NCI-H1436 treated with DMSO at 0.1 percent for 48 hours (cell line): ENCODE measurements at regions not wholly inside any gene's neighbourhood (a gene's known extent, or its start where the extent isn't known, plus 50 kb on each side); places are given as distances from the start of the nearest gene placed in this dataset.
"Not testable (repeated sequence)": the region's sequence is repeated elsewhere in the genome, so short reads cannot be mapped to it uniquely, and the experiment has no call there.

ENCODE experiments used
- DNase-seq: peaks from one replicate; lab custom pipeline; 2025; lab: John Stamatoyannopoulos, UW

- DNase-seq: no peak
These were observed 233.6 kb upstream of the SEMA3E start for GRCh38 chr7:83882551-83882950.

DNA sequence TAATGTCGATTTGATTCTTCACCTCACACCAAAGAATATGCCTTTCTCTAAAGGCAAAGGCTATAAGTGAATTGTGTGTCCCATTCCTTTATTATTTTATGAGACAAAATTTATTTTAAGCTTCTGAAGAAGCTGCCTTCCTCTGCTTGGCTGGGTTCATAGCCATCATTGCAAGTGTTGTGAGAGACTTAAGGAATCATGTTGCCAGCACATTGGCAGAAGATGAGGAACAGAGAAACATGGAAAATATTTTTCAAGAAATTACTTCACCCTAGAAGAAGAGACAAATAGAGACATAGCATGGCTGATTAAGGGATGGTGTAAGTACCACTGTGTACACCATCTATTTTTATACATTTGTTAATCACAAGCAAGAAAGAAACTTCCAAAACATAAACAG, 230.1 kb upstream of the SEMA3E start:
- DNase-seq: no peak

DNA sequence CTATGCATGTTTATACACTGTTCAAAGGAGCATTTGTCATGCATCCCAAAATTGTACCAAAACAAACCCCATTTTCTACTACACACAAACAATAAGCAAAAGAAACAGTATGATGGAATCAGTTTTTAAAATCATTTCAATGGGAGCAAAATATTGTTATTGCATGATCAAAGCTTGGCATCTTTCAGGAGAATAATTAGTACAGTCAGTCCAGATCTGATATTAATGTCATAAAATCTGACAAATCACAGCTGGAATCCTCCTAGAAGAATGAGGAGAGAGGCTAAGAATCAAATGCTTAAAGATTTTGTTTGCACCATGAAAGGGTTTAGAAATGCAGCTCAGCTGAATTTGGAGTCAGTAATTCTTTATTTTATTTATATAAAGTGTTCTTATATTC, 229.7 kb upstream of the SEMA3E start:
- no peak for DNase-seq

DNA sequence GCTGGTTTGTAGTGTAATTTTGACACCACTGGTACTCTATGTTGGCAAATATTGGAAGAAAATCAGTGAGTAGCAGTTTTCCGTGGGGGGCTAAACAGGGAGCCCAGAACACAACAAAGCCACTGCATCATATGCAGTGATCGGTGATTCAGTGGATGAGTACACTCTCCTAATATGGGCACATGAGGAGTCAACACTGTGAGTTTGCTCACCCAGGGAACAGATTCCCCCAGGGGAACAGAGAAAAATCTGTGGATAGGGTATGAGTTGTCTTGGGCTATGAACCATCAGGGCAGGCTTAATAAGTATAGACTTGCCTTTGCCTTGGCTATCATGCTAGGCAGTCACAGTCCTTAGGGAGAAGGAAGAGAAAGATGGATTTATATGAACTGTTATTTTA, 227.7 kb upstream of the SEMA3E start:
- DNase-seq: no peak

DNA sequence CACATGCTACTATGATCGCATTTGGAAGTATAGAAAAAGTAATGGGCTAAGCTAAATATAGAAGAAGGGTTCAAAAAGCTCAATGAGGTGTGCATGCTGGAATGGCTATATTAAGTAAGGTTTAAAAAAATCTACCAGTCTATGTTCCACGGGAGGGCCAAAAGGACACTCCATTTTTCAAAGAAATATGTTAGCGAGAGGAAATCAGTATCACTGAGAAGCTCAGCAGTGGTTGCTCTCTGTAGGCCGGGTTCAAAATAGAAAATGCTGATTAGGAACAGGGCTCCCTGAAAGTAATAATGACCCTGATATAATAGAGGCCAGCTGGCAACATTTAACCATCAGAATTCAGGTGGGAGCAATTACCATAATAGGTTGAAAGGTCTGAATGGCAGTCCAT, 224.5 kb upstream of the SEMA3E start:
- DNase-seq: no peak

- DNase-seq: no peak
These were observed 223.6 kb upstream of the SEMA3E start for GRCh38 chr7:83872501-83872900.

- DNase-seq: no peak
These were observed 221.6 kb upstream of the SEMA3E start for GRCh38 chr7:83870515-83870914.

- DNase-seq: no peak
These were observed 217.6 kb upstream of the SEMA3E start for GRCh38 chr7:83866582-83866981.

- DNase-seq: no peak
These were observed 215.6 kb upstream of the SEMA3E start for GRCh38 chr7:83864551-83864950.

- no peak for DNase-seq
These were observed 215.0 kb upstream of the SEMA3E start for GRCh38 chr7:83863906-83864305.

GRCh38 chr7:83861876-83862275, 212.9 kb upstream of the SEMA3E start:
- no peak for DNase-seq

GRCh38 chr7:83859827-83860226, 210.9 kb upstream of the SEMA3E start:
- no peak for DNase-seq

DNA sequence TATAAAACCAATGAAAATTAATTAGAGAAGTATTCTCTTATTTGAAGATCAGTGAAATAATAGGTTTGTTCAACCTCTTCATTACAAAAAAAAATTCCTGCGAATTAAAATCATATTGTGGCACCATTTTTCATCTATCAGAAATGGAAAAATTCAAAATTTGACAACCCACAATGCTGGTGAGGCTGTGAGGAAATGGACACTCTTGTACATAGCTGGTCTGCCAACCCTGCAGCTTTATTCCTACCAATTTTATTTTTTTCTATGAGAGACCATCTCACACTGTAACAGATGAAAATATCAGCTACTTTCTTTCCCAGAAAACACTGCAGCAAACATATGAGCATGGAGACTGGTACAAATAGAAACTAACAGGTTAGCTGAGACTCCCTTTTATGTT, 208.8 kb upstream of the SEMA3E start:
- no peak for DNase-seq

DNA sequence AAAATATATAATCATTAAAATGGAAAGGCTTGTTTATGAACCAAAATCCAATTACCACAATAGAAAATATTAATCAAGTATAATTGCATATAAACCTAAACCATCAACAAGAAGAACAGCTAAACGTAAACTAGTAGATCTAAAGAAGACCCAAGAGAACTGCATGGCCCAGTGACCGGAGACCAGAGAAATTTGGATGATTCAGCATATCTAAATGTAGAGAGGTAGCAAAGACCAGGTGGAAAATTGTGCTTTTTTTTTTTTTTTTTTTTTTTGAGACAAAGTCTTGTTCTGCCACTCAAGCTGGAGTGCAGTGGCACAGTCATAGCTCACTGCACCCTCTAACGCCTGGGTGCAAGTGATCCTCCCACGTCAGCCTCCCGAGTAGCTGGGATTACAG, 207.2 kb upstream of the SEMA3E start:
- DNase-seq: no peak

DNA sequence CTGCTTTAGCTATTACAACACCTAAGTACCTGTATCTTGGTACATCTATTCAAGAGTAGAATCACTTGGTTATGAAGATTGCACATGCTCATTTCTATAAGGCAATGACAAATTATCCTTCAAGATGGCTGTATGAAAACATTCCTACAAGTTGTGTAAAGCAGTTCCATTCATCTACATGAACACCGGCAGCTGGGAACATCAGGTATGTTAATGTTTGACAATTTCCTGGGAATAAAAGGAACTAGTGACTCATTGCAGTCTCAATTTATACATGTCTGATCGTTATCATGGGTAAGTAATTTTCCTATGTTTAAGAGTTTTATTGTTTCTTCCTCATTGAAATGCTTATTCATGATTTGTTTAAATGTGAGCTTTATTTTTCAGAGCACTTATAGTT, 203.2 kb upstream of the SEMA3E start:
- no peak for DNase-seq

DNA sequence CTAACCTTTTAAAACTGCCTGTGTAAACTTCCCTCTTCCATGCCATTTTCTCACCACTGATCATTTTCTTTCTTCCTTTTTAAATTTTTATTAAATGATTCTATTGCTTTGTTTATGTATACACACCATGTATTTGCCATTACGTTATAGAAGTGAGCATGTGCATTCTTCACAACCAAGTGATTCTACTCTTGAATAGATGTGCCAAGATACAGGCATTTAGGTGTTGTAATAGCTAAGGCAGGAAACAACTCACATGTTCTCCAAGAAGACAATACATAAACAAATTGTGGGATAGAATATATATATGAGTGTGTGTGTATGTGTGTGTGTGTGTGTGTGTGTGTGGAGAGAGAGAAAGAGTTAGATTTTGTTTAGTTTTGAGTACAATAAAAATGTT, 202.6 kb upstream of the SEMA3E start:
- DNase-seq: no peak

- DNase-seq: no peak
These were observed 202.0 kb upstream of the SEMA3E start for GRCh38 chr7:83850941-83851340.

GRCh38 chr7:83850125-83850524, 201.2 kb upstream of the SEMA3E start:
- DNase-seq: no peak

DNA sequence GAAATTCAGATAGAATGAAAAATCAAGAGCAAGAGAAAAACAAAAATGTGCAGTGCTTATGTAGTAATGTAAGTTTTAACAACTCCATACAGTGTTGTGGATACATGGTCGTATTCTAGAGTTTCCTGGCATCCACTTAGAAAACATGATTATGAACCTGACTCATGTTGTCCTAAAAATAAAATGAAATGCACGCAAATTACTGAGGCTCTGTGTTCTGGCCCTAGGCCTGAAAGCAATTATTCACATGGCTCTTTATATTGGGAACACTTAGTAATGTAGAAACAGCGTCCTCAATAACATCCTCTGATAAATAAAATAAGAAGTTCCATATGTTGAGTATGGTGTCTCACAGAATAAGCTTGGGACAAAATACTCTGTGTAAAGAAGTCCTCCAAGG, 200.2 kb upstream of the SEMA3E start:
- DNase-seq: no peak

GRCh38 chr7:83842894-83843293, 194.0 kb upstream of the SEMA3E start:
- DNase-seq: no peak

DNA sequence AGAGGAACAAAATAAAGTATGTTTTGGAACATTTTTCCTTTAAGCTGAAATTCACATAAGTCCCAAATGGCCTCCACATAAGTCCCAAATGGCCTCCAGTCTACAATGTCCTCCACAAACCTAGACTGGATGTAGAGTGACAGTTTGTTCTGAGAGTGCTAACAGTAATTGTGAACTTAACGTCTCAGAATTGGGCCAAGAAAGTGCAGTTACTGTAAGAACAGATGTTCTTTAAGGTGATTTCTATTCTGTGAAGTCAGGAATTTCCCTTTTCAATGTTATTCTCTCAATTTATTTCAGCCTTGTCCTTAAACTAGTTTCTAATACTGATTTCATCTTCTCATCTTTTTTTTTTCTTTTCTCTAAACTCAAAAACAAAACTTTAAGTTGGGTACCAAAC, 188.7 kb upstream of the SEMA3E start:
- no peak for DNase-seq

- DNase-seq: no peak
These were observed 187.1 kb upstream of the SEMA3E start for GRCh38 chr7:83836028-83836427.

- DNase-seq: no peak
These were observed 186.5 kb upstream of the SEMA3E start for GRCh38 chr7:83835424-83835823.

GRCh38 chr7:83833721-83834120, 184.8 kb upstream of the SEMA3E start:
- not testable (repeated sequence) for DNase-seq

GRCh38 chr7:83832009-83832408, 183.1 kb upstream of the SEMA3E start:
- no peak for DNase-seq
